Stimulated activated CD4-positive, alpha-beta T cell treated with anti-CD3 and anti-CD28 coated beads, Interleukin-15, amount 100 ng/mL, for 1 hour (primary cell): ENCODE measurements at regions not wholly inside any gene's neighbourhood (a gene's known extent, or its start where the extent isn't known, plus 50 kb on each side); places are given as distances from the start of the nearest gene placed in this dataset.
"Not testable (repeated sequence)": the region's sequence is repeated elsewhere in the genome, so short reads cannot be mapped to it uniquely, and the experiment has no call there.

Source experiments
- DNase-seq, 2 donors: peaks; one replicate each; pipeline ENCODE4 v3.0.0-alpha.2; 2020; ENCODE audit warnings: low read depth in 1 of 2, low spot score in 1 of 2

- no peak for DNase-seq
Observed at GRCh38 chr12:46087916-46088439, 97.6 kb upstream of the SCAF11 start.

- no peak for DNase-seq
Observed at GRCh38 chr12:46084666-46085631, 94.6 kb upstream of the SCAF11 start.

GRCh38 chr12:46082490-46083200 lies 92.3 kb upstream of the SCAF11 start:
- no peak for DNase-seq

GRCh38 chr12:46073321-46073720 lies 82.9 kb upstream of the SCAF11 start:
- DNase-seq, result no peak

- peak; percentile 18 to 39 for DNase-seq
Observed at GRCh38 chr12:46071769-46072624, 81.6 kb upstream of the SCAF11 start.

GRCh38 chr12:46071335-46071734 lies 81.0 kb upstream of the SCAF11 start:
- no peak for DNase-seq

GRCh38 chr12:46067094-46067493 lies 76.7 kb upstream of the SCAF11 start:
- DNase-seq, result no peak

- DNase-seq, result no peak
Observed at GRCh38 chr12:46065412-46066166, 75.2 kb upstream of the SCAF11 start.

GRCh38 chr12:46064548-46064947 lies 74.2 kb upstream of the SCAF11 start:
- DNase-seq, result no peak

- DNase-seq, result not testable (repeated sequence)
Observed at GRCh38 chr12:46058697-46059096, 68.3 kb upstream of the SCAF11 start.

- DNase-seq, result no peak
Observed at GRCh38 chr12:46050805-46051204, 60.4 kb upstream of the SCAF11 start.

GRCh38 chr12:46049665-46050064 lies 59.3 kb upstream of the SCAF11 start:
- no peak for DNase-seq

GRCh38 chr12:46046436-46046835 lies 56.1 kb upstream of the SCAF11 start:
- DNase-seq, result no peak

- DNase-seq, result no peak
Observed at GRCh38 chr12:46043972-46044520, 53.7 kb upstream of the SCAF11 start.
